Pons (tissue), 1 donor: ENCODE measurements at regions not wholly inside any gene's neighbourhood (a gene's known extent, or its start where the extent isn't known, plus 50 kb on each side); places are given as distances from the start of the nearest gene placed in this dataset.
A peak's percentile ranks its signal among the peaks of the same experiment; 100 is the strongest.

Source experiments
- DNase-seq: peaks from one replicate; pipeline ENCODE4 v3.0.0-alpha.2; 2016; ENCODE audit warnings: low spot score

GRCh38 chr13:47175172-47175866 lies 278.5 kb upstream of the HTR2A start:
- peak; percentile 7 for DNase-seq

GRCh38 chr13:47170971-47171370 lies 274.1 kb upstream of the HTR2A start:
- no peak for DNase-seq

- no peak for DNase-seq
Observed at GRCh38 chr13:47168618-47169017, 271.8 kb upstream of the HTR2A start.

- no peak for DNase-seq
Observed at GRCh38 chr13:47168066-47168465, 271.2 kb upstream of the HTR2A start.

GRCh38 chr13:47166336-47166735 lies 269.5 kb upstream of the HTR2A start:
- DNase-seq: no peak

- no peak for DNase-seq
Observed at GRCh38 chr13:47159853-47160550, 263.1 kb upstream of the HTR2A start.

- no peak for DNase-seq
Observed at GRCh38 chr13:47158593-47158992, 261.7 kb upstream of the HTR2A start.

- no peak for DNase-seq
Observed at GRCh38 chr13:47148543-47148942, 251.7 kb upstream of the HTR2A start.

GRCh38 chr13:47147812-47148119 lies 250.9 kb upstream of the HTR2A start:
- DNase-seq: no peak

GRCh38 chr13:47146991-47147811 lies 250.3 kb upstream of the HTR2A start:
- DNase-seq: no peak

- DNase-seq: no peak
Observed at GRCh38 chr13:47146136-47146535, 249.3 kb upstream of the HTR2A start.

GRCh38 chr13:47144782-47145181 lies 247.9 kb upstream of the HTR2A start:
- DNase-seq: no peak

- DNase-seq: no peak
Observed at GRCh38 chr13:47142105-47142504, 245.3 kb upstream of the HTR2A start.

GRCh38 chr13:47139519-47139918 lies 242.7 kb upstream of the HTR2A start:
- DNase-seq: no peak

GRCh38 chr13:47136504-47136941 lies 239.7 kb upstream of the HTR2A start:
- DNase-seq: no peak

- DNase-seq: no peak
Observed at GRCh38 chr13:47135800-47136503, 239.1 kb upstream of the HTR2A start.

- DNase-seq: no peak
Observed at GRCh38 chr13:47134939-47135489, 238.2 kb upstream of the HTR2A start.

GRCh38 chr13:47133011-47133445 lies 236.2 kb upstream of the HTR2A start:
- no peak for DNase-seq

GRCh38 chr13:47129461-47129860 lies 232.6 kb upstream of the HTR2A start:
- no peak for DNase-seq

- DNase-seq: no peak
Observed at GRCh38 chr13:47126432-47126831, 229.6 kb upstream of the HTR2A start.

- no peak for DNase-seq
Observed at GRCh38 chr13:47121092-47121763, 224.4 kb upstream of the HTR2A start.
